HK-2 (cell line): ENCODE measurements at regions not wholly inside any gene's neighbourhood (a gene's known extent, or its start where the extent isn't known, plus 50 kb on each side); places are given as distances from the start of the nearest gene placed in this dataset.

Experiments used
- DNase-seq: peaks from one replicate; pipeline ENCODE4 v3.0.0-alpha.2; 2018; ENCODE audit not compliant: unreplicated experiment

GRCh38 chr5:15209053-15209762 lies 290.8 kb upstream of the FBXL7 start:
- DNase-seq, result no peak

GRCh38 chr5:15206133-15206532 lies 293.8 kb upstream of the FBXL7 start:
- DNase-seq, result no peak

GRCh38 chr5:15203376-15203775 lies 296.6 kb upstream of the FBXL7 start:
- DNase-seq, result no peak

- no peak for DNase-seq
Observed at GRCh38 chr5:15191012-15191411, 309.0 kb upstream of the FBXL7 start.

GRCh38 chr5:15183520-15183919 lies 311.9 kb upstream of the ANKH start:
- DNase-seq, result no peak

- no peak for DNase-seq
Observed at GRCh38 chr5:15170173-15170572, 298.6 kb upstream of the ANKH start.

- DNase-seq, result no peak
Observed at GRCh38 chr5:15168358-15168757, 296.8 kb upstream of the ANKH start.

GRCh38 chr5:15160091-15160490 lies 288.5 kb upstream of the ANKH start:
- DNase-seq, result no peak

GRCh38 chr5:15159606-15160005 lies 288.0 kb upstream of the ANKH start:
- DNase-seq, result no peak

- no peak for DNase-seq
Observed at GRCh38 chr5:15142458-15142857, 270.9 kb upstream of the ANKH start.

GRCh38 chr5:15137414-15137813 lies 265.8 kb upstream of the ANKH start:
- DNase-seq, result no peak

GRCh38 chr5:15135661-15136060 lies 264.1 kb upstream of the ANKH start:
- DNase-seq, result no peak

GRCh38 chr5:15133456-15133965 lies 261.9 kb upstream of the ANKH start:
- no peak for DNase-seq

- DNase-seq, result no peak
Observed at GRCh38 chr5:15132816-15133405, 261.3 kb upstream of the ANKH start.

- DNase-seq, result no peak
Observed at GRCh38 chr5:15131909-15132308, 260.3 kb upstream of the ANKH start.

GRCh38 chr5:15124871-15125568 lies 253.4 kb upstream of the ANKH start:
- no peak for DNase-seq

GRCh38 chr5:15124461-15124860 lies 252.9 kb upstream of the ANKH start:
- DNase-seq, result no peak

- DNase-seq, result no peak
Observed at GRCh38 chr5:15117688-15118087, 246.1 kb upstream of the ANKH start.

- DNase-seq, result no peak
Observed at GRCh38 chr5:15116996-15117395, 245.4 kb upstream of the ANKH start.

- DNase-seq, result no peak
Observed at GRCh38 chr5:15106530-15107283, 235.1 kb upstream of the ANKH start.

- DNase-seq, result peak; percentile 24
Observed at GRCh38 chr5:15105799-15106393, 234.3 kb upstream of the ANKH start.

- no peak for DNase-seq
Observed at GRCh38 chr5:15103864-15104263, 232.3 kb upstream of the ANKH start.
